22Rv1 (cell line): ENCODE measurements at regions not wholly inside any gene's neighbourhood (a gene's known extent, or its start where the extent isn't known, plus 50 kb on each side); places are given as distances from the start of the nearest gene placed in this dataset.

Experiments used
- H3K27ac ChIP-seq: fragments of 450-650 bp; 2 replicates; pipeline ENCODE4 v1.5.1; 2017
- ZFX ChIP-seq: fragments of 450-650 bp; IDR thresholded peaks from 2 replicates; pipeline ENCODE4 v1.6.1; 2017; ENCODE audit warnings: antibody characterized with exemption, borderline replicate concordance
- TF ChIP-seq, protein P1 (sequence below): fragments of 450-650 bp; IDR thresholded peaks from 2 replicates; pipeline ENCODE4 v1.5.1; 2017; ENCODE audit warnings: mild to moderate bottlenecking

DNA sequence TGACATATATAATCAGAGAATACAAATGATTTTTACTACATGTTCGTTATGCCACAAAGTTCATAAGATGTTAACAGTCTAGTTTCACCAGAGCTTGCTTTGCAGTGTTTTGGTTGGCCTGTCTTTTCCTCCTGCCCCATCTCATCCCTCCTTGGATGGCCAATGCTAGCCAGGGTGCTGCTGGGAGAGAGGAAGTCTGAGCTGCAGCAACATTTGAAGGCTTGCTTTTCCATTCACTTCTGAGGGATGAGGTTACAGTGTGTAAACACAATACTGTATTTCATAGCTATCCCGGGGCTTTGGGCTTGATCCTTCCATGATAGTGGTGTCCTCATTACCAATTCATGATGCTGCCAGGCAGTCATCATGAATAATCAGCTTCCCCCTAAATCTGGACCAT, 170.5 kb downstream of the RAB11FIP2 start:
- no peak overlapping the region for H3K27ac ChIP-seq
- no peak for TF ChIP-seq ZFX
- TF ChIP-seq, protein P1, sequence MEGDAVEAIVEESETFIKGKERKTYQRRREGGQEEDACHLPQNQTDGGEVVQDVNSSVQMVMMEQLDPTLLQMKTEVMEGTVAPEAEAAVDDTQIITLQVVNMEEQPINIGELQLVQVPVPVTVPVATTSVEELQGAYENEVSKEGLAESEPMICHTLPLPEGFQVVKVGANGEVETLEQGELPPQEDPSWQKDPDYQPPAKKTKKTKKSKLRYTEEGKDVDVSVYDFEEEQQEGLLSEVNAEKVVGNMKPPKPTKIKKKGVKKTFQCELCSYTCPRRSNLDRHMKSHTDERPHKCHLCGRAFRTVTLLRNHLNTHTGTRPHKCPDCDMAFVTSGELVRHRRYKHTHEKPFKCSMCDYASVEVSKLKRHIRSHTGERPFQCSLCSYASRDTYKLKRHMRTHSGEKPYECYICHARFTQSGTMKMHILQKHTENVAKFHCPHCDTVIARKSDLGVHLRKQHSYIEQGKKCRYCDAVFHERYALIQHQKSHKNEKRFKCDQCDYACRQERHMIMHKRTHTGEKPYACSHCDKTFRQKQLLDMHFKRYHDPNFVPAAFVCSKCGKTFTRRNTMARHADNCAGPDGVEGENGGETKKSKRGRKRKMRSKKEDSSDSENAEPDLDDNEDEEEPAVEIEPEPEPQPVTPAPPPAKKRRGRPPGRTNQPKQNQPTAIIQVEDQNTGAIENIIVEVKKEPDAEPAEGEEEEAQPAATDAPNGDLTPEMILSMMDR = no peak

DNA sequence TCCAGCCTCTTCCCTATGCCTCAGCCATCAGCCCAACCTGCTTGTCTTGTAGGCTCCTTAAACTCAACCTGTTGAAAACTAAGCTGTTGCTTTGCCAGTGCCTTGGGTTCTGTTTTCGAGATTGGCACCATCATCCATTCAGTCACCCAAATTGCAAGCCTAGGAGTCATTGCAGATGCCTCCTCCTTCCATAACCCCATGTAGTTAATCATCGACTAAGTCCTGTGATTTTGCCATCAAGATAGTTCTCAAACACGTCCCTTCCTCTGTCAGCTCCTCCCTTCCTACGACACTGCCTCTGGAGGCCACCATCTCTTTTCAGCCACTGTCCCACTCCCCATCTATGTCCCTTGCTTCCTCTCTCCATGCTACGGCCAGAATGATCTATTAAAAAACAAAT, 168.1 kb downstream of the RAB11FIP2 start:
- TF ChIP-seq ZFX = no peak
- TF ChIP-seq, protein P1 = no peak
- H3K27ac ChIP-seq = no peak overlapping the region

DNA sequence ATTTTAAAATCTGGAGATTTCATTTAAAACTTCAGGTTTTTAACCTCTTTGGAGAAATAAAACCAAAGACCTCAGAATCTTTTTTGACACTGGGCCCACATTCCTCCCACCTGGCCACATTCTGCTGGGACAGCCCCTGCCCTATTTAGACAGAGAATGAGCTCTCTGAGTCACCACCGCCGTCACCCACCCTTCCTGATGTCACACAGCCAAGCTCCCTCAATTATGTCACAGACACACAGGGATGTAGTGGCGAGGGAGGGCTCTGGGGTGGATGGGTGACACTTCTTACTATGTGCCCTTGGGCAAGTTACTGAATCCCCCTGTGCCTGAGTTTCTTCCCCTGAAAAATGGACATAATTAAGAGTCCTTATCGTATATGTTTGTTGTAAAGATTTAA, 162.6 kb downstream of the RAB11FIP2 start:
- no peak for TF ChIP-seq ZFX
- TF ChIP-seq, protein P1 = no peak
- H3K27ac ChIP-seq = no peak overlapping the region

DNA sequence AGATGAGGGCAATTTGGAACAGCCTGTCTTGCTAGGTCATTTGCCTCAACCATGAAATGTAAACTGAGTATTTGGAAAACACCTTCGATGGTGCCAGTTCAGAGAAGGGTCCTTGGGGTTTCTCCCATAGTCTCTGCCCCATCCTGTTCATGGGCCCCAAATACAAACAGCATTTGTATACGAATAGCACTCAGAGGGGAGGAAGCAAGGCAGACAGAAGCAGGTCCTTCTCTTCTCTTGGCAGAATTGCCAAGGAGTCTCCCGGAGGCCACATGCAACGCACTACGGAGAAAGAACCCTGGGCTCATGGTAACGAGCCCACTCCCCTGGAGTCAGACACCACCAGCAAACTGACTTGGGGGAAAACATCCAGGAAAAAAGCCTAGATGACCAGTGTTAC, 162.1 kb downstream of the RAB11FIP2 start:
- no peak overlapping the region for H3K27ac ChIP-seq
- TF ChIP-seq ZFX = no peak
- TF ChIP-seq, protein P1 = no peak

DNA sequence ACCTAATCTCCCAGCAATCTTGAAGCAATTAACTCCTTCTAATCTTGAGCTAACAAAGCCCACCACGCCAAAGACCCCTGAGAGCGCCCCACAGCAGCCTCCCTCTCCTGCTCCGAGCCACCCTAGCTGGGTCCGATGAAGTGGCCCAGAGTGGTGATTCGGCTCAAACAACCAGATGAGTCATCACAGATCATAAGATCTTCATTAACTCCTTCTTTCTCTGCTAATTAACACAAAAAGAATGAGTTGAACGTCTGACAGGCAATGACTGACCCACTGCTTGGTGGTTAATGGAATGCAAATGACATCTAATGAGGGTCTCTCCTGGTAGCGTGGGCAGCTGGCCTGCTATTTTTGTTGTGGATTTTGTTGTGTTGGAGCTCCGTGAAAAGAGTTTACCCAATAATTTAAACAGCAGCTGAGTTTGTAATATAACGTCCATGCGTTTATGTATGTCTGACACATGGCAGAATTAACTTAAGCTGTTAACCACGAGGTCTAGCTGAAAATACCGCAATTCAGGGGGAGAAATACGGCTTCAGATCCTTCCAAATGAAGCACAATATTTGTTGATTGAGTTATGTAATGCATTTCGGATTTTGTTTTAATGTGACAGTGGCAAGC, 161.4 kb downstream of the RAB11FIP2 start:
- TF ChIP-seq, protein P1 = no peak
- TF ChIP-seq ZFX = no peak
- no peak overlapping the region for H3K27ac ChIP-seq

DNA sequence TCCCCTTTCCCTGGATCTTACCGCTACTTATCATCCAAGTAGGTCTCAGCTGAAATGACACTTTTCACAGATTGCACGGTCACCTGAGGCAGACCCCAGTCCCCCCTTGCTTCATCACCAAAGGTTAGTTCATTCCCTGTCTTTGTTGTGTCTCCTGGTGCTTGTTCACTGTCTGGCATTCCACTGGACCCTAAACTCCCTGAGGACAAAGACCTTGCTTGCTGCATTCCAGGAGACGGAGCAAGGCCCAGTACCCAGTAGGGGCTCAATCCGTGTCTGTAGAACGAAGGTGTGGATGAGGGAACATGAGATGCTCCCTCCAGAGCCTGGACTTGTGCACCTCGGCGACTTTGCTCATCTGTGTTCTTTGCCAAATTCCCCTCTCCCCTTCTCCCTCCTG, 160.0 kb downstream of the RAB11FIP2 start:
- no peak for TF ChIP-seq ZFX
- TF ChIP-seq, protein P1 = no peak
- no peak overlapping the region for H3K27ac ChIP-seq

DNA sequence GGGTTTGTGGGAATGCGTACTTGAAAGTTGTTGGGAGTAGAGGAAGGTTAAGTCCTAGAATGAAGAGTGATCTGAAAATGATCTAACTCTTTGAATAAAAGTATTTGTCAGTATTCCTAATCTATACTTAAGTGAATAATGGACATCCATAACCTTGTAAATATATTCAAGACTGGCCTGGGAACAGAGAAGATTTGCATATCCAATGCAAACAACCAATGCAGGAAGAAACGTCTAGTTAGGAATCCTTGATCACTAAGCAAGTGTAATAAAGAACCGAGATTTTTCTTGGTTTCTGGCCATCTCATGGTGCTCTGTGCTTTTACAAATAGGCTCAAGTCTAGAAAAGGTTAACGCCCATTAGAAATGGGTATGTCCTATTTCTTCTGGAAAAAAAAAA, 157.1 kb downstream of the RAB11FIP2 start:
- no peak overlapping the region for H3K27ac ChIP-seq
- TF ChIP-seq, protein P1 = no peak
- TF ChIP-seq ZFX = no peak
